WTC11 (cell line): ENCODE measurements at regions not wholly inside any gene's neighbourhood (a gene's known extent, or its start where the extent isn't known, plus 50 kb on each side); places are given as distances from the start of the nearest gene placed in this dataset.

ENCODE experiments used
- NFYB ChIP-seq: sonication (generic); formaldehyde crosslinking; conservative IDR thresholded peaks from 2 replicates; pipeline ENCODE4 v1.8.0; 2022; ENCODE audit warnings: low read depth, missing genetic modification reagents
- USF1 ChIP-seq: sonication (generic); formaldehyde crosslinking; IDR thresholded peaks from 2 replicates; pipeline ENCODE4 v1.8.0; 2022; ENCODE audit warnings: mild to moderate bottlenecking, missing genetic modification reagents
- TF ChIP-seq, protein P1 (sequence below): fragments of 200-600 bp; IDR thresholded peaks from 2 replicates; pipeline ENCODE4 v1.8.0; 2022; ENCODE audit warnings: antibody characterized with exemption
- TF ChIP-seq, protein P2 (sequence below): sonication (generic); formaldehyde crosslinking; IDR thresholded peaks from 2 replicates; pipeline ENCODE4 v1.8.0; 2022; ENCODE audit warnings: mild to moderate bottlenecking, missing genetic modification reagents

GRCh38 chr11:33622806-33623205 lies 77.8 kb downstream of the C11orf91 start:
- TF ChIP-seq, protein P1, sequence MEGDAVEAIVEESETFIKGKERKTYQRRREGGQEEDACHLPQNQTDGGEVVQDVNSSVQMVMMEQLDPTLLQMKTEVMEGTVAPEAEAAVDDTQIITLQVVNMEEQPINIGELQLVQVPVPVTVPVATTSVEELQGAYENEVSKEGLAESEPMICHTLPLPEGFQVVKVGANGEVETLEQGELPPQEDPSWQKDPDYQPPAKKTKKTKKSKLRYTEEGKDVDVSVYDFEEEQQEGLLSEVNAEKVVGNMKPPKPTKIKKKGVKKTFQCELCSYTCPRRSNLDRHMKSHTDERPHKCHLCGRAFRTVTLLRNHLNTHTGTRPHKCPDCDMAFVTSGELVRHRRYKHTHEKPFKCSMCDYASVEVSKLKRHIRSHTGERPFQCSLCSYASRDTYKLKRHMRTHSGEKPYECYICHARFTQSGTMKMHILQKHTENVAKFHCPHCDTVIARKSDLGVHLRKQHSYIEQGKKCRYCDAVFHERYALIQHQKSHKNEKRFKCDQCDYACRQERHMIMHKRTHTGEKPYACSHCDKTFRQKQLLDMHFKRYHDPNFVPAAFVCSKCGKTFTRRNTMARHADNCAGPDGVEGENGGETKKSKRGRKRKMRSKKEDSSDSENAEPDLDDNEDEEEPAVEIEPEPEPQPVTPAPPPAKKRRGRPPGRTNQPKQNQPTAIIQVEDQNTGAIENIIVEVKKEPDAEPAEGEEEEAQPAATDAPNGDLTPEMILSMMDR = no peak
- TF ChIP-seq NFYB (CRISPR knock-in tag) (no peak), USF1 (CRISPR knock-in tag) (no peak)
- TF ChIP-seq, protein P2, sequence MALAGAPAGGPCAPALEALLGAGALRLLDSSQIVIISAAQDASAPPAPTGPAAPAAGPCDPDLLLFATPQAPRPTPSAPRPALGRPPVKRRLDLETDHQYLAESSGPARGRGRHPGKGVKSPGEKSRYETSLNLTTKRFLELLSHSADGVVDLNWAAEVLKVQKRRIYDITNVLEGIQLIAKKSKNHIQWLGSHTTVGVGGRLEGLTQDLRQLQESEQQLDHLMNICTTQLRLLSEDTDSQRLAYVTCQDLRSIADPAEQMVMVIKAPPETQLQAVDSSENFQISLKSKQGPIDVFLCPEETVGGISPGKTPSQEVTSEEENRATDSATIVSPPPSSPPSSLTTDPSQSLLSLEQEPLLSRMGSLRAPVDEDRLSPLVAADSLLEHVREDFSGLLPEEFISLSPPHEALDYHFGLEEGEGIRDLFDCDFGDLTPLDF (CRISPR knock-in tag) = no peak
